H9 (cell line): ENCODE measurements at regions not wholly inside any gene's neighbourhood (a gene's known extent, or its start where the extent isn't known, plus 50 kb on each side); places are given as distances from the start of the nearest gene placed in this dataset.

Experiments used
- DNase-seq: peaks from one replicate; pipeline ENCODE4 v3.0.0-alpha.2; 2017
- H2AFZ ChIP-seq: one replicate; pipeline ENCODE4 v1.6.1; 2013; ENCODE audit warnings: mild to moderate bottlenecking, low read length, control low read depth, moderate library complexity
- H2AK5ac ChIP-seq: 2 replicates; pipeline ENCODE4 v1.6.1; 2013; ENCODE audit warnings: low read length, control low read depth, mixed read lengths; ENCODE audit not compliant: insufficient read length
- H2BK120ac ChIP-seq: one replicate; pipeline ENCODE4 v1.6.1; 2013; ENCODE audit warnings: low read depth, mild to moderate bottlenecking, low read length, control low read depth, inconsistent platforms; ENCODE audit not compliant: poor library complexity, severe bottlenecking
- H2BK12ac ChIP-seq: 2 replicates; pipeline ENCODE4 v1.6.1; 2013; ENCODE audit warnings: low read length, control low read depth, mixed read lengths, low read depth; ENCODE audit not compliant: insufficient read length
- H2BK15ac ChIP-seq: 2 replicates; pipeline ENCODE4 v1.6.1; 2013; ENCODE audit warnings: low read depth, low read length, control low read depth
- H2BK20ac ChIP-seq: one replicate; pipeline ENCODE4 v1.6.1; 2013; ENCODE audit warnings: low read depth, mild to moderate bottlenecking, low read length, control low read depth, inconsistent platforms; ENCODE audit not compliant: poor library complexity, severe bottlenecking
- H2BK5ac ChIP-seq: 2 replicates; pipeline ENCODE4 v1.6.1; 2013; ENCODE audit warnings: low read length, control low read depth, mixed read lengths; ENCODE audit not compliant: insufficient read length
- H3K14ac ChIP-seq: 2 replicates; pipeline ENCODE4 v1.6.1; 2013; ENCODE audit warnings: low read length, control low read depth; ENCODE audit not compliant: insufficient read depth
- H3K18ac ChIP-seq: 2 replicates; pipeline ENCODE4 v1.6.1; 2013; ENCODE audit warnings: low read depth, mild to moderate bottlenecking, mixed read lengths, low read length, control low read depth; ENCODE audit not compliant: insufficient read length
- H3K23ac ChIP-seq: 2 replicates; pipeline ENCODE4 v1.6.1; 2013; ENCODE audit warnings: low read length, control low read depth, mixed read lengths, low read depth; ENCODE audit not compliant: insufficient read length
- H3K23me2 ChIP-seq: 2 replicates; pipeline ENCODE4 v1.6.1; 2013; ENCODE audit warnings: low read depth, mild to moderate bottlenecking, mixed read lengths, low read length, control low read depth; ENCODE audit not compliant: insufficient read length, poor library complexity, severe bottlenecking
- H3K27ac ChIP-seq: 2 replicates; pipeline ENCODE4 v1.5.1; 2013; ENCODE audit warnings: low read length, control low read depth, mixed read lengths, low read depth; ENCODE audit not compliant: insufficient read length
- H3K27me3 ChIP-seq: 2 replicates; pipeline ENCODE4 v1.6.1; 2013; ENCODE audit warnings: low read length, control low read depth, inconsistent platforms; ENCODE audit not compliant: insufficient read depth
- H3K4ac ChIP-seq: 2 replicates; pipeline ENCODE4 v1.6.1; 2013; ENCODE audit warnings: low read depth, mild to moderate bottlenecking, control low read depth, inconsistent platforms, low read length, moderate library complexity
- H3K4me1 ChIP-seq: 2 replicates; pipeline ENCODE4 v1.6.1; 2013; ENCODE audit warnings: low read length, control low read depth, inconsistent platforms; ENCODE audit not compliant: insufficient read depth
- H3K4me2 ChIP-seq: 2 replicates; pipeline ENCODE4 v1.6.1; 2013; ENCODE audit warnings: low read length, control low read depth, mixed read lengths; ENCODE audit not compliant: insufficient read length, insufficient read depth
- H3K56ac ChIP-seq: 2 replicates; pipeline ENCODE4 v1.6.1; 2013; ENCODE audit warnings: low read depth, mild to moderate bottlenecking, mixed read lengths, low read length, control low read depth; ENCODE audit not compliant: insufficient read length
- H3K79me1 ChIP-seq: 2 replicates; pipeline ENCODE4 v1.6.1; 2013; ENCODE audit warnings: low read depth, mild to moderate bottlenecking, moderate library complexity, low read length, control low read depth, inconsistent platforms; ENCODE audit not compliant: insufficient read depth, poor library complexity, severe bottlenecking
- H3K79me2 ChIP-seq: 2 replicates; pipeline ENCODE4 v1.6.1; 2013; ENCODE audit warnings: low read length, control low read depth, inconsistent platforms; ENCODE audit not compliant: insufficient read depth
- H3K9ac ChIP-seq: 2 replicates; pipeline ENCODE4 v1.6.1; 2013; ENCODE audit warnings: low read length, control low read depth, mixed read lengths; ENCODE audit not compliant: insufficient read length; ENCODE audit errors: extremely low read depth
- H3K9me3 ChIP-seq: one replicate; pipeline ENCODE4 v1.6.1; 2013; ENCODE audit warnings: low read depth, low read length, inconsistent platforms; ENCODE audit not compliant: control insufficient read depth
- H3T11ph ChIP-seq: one replicate; pipeline ENCODE4 v1.6.1; 2013; ENCODE audit warnings: mild to moderate bottlenecking, low read length, control low read depth, inconsistent platforms
- H4K20me1 ChIP-seq: one replicate; pipeline ENCODE4 v1.6.1; 2013; ENCODE audit not compliant: control insufficient read depth, insufficient read length, insufficient read depth
- H4K5ac ChIP-seq: 2 replicates; pipeline ENCODE4 v1.6.1; 2013; ENCODE audit warnings: low read depth, mild to moderate bottlenecking, mixed read lengths, low read length, control low read depth; ENCODE audit not compliant: insufficient read length
- H4K8ac ChIP-seq: replicated peaks from 2 replicates; pipeline ENCODE4 v1.6.1; 2013; ENCODE audit warnings: low read length, control low read depth, mixed read lengths, low read depth; ENCODE audit not compliant: insufficient read length
- H4K91ac ChIP-seq: 2 replicates; pipeline ENCODE4 v1.6.1; 2013; ENCODE audit warnings: low read depth, mild to moderate bottlenecking, moderate library complexity, mixed read lengths, low read length, control low read depth; ENCODE audit not compliant: insufficient read length
- H3K27ac Mint-ChIP-seq, 3 experiments: 2 replicates in 2 of 3; 3 replicates in 1 of 3; pipeline ENCODE4 v1.8.0; 2020 to 2021; ENCODE audit warnings: mixed read lengths in 3 of 3, mild to moderate bottlenecking in 1 of 3, moderate library complexity in 1 of 3
- H3K27me3 Mint-ChIP-seq: 2 replicates; pipeline ENCODE4 v1.8.0; 2021; ENCODE audit warnings: low read depth, mild to moderate bottlenecking, moderate library complexity, mixed read lengths
- H3K36me3 Mint-ChIP-seq, 3 experiments: 2 replicates in 2 of 3; 3 replicates in 1 of 3; pipeline ENCODE4 v1.8.0; 2020 to 2021; ENCODE audit warnings: low read depth in 3 of 3, mixed read lengths in 3 of 3; ENCODE audit not compliant: insufficient read depth in 1 of 3
- H3K4me1 Mint-ChIP-seq, 2 experiments: 2 replicates each; pipeline ENCODE4 v1.8.0; 2020; ENCODE audit warnings: mixed read lengths in 2 of 2
- H3K4me3 Mint-ChIP-seq, 2 experiments: 2 replicates in 1 of 2; 3 replicates in 1 of 2; pipeline ENCODE4 v1.8.0; 2020 to 2021; ENCODE audit warnings: mild to moderate bottlenecking in 2 of 2, mixed read lengths in 2 of 2, moderate library complexity in 1 of 2
- H3K9me3 Mint-ChIP-seq, 2 experiments: 2 replicates in 1 of 2; 3 replicates in 1 of 2; pipeline ENCODE4 v1.8.0; 2020; ENCODE audit warnings: mild to moderate bottlenecking in 2 of 2, mixed read lengths in 2 of 2, moderate library complexity in 1 of 2
- WGBS: extraction: QIAGEN DNeasy Blood & Tissue Kit; methylation state at CpG from one replicate; pipeline ENCODE4 v1.1.7; 2013; ENCODE audit warnings: missing lambda C conversion rate, low lambda C conversion rate, mixed read lengths; ENCODE audit not compliant: insufficient read length; ENCODE audit errors: extremely low coverage; 5-methylcytosine and 5-hydroxymethylcytosine counted together
- TF ChIP-seq, protein P1 (sequence below): fragments of 200-600 bp; sonication (generic); conservative IDR thresholded peaks from 3 replicates; pipeline ENCODE4 v1.8.0; 2021; ENCODE audit warnings: antibody characterized with exemption, mild to moderate bottlenecking

DNA sequence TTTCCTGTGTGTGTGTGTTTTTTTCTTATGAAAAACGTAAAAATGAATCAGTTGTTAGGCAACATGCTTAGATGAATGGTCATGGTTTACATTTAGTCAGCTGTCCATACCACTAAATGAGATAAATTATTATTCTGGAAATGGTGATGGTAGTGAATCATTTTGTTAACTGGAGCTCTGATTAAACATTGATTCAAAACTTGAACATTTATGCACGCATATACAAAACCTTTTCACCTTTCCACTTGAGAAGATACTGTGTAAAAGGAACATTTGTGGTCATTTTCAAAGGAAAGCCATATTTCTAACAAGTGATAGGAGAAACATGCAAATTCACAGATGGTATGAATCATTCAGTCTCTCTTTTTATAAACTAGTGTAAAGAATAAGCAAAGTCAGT lies 162.0 kb downstream of the SLC25A46 start:
- Mint-ChIP-seq H3K4me1 (peaks cover 21 to 43% of the 10 kb centered on the region in 2 experiments), H3K9me3 (no peaks in the 10 kb centered on the region), H3K36me3 (no peaks in the 10 kb centered on the region), H3K4me3 (no peak overlapping the region), H3K27me3 (no peaks in the 10 kb centered on the region), H3K27ac (peak overlapping the region in 1 of 3 experiments; percentile 40; a peak in 2 of 7 replicates)
- H3K23ac ChIP-seq, result no peak overlapping the region
- H4K5ac ChIP-seq, result no peak overlapping the region
- H2BK120ac ChIP-seq, result no peak overlapping the region
- H3K4ac ChIP-seq, result no peak overlapping the region
- TF ChIP-seq, protein P1, sequence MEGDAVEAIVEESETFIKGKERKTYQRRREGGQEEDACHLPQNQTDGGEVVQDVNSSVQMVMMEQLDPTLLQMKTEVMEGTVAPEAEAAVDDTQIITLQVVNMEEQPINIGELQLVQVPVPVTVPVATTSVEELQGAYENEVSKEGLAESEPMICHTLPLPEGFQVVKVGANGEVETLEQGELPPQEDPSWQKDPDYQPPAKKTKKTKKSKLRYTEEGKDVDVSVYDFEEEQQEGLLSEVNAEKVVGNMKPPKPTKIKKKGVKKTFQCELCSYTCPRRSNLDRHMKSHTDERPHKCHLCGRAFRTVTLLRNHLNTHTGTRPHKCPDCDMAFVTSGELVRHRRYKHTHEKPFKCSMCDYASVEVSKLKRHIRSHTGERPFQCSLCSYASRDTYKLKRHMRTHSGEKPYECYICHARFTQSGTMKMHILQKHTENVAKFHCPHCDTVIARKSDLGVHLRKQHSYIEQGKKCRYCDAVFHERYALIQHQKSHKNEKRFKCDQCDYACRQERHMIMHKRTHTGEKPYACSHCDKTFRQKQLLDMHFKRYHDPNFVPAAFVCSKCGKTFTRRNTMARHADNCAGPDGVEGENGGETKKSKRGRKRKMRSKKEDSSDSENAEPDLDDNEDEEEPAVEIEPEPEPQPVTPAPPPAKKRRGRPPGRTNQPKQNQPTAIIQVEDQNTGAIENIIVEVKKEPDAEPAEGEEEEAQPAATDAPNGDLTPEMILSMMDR, result no peak
- H3K4me2 ChIP-seq, result no peak overlapping the region
- no peak overlapping the region for H3K18ac ChIP-seq
- no peaks in the 10 kb centered on the region for H3K27me3 ChIP-seq
- H3T11ph ChIP-seq, result no peak overlapping the region
- H3K9me3 ChIP-seq, result no peaks in the 10 kb centered on the region
- H3K27ac ChIP-seq, result no peak overlapping the region
- H4K8ac ChIP-seq, result no peak overlapping the region
- no peak overlapping the region for H2BK20ac ChIP-seq
- WGBS, result no CpG with 5 or more reads among the region's 2 CpGs
- H2BK15ac ChIP-seq, result no peak overlapping the region
- no peaks in the 10 kb centered on the region for H3K79me1 ChIP-seq
- H4K91ac ChIP-seq, result no peak overlapping the region
- H2AFZ ChIP-seq, result no peak overlapping the region
- H2BK12ac ChIP-seq, result no peak overlapping the region
- H3K4me1 ChIP-seq, result no peaks in the 10 kb centered on the region; the same call in 1 of the 2 replicates
- H2AK5ac ChIP-seq, result no peak overlapping the region
- no peak overlapping the region for H2BK5ac ChIP-seq
- DNase-seq, result no peak
- H3K56ac ChIP-seq, result no peak overlapping the region
- H3K9ac ChIP-seq, result no peak overlapping the region
- no peak overlapping the region for H3K14ac ChIP-seq
- H3K23me2 ChIP-seq, result no peaks in the 10 kb centered on the region
- H3K79me2 ChIP-seq, result no peaks in the 10 kb centered on the region
- H4K20me1 ChIP-seq, result no peaks in the 10 kb centered on the region
